ENCODE measurements at regions not wholly inside any gene's neighbourhood (a gene's known extent, or its start where the extent isn't known, plus 50 kb on each side); places are given as distances from the start of the nearest gene placed in this dataset.

- Mint-ChIP-seq H3K27ac (no peak overlapping the region), H3K4me1 (peaks cover 0 to 5% (median under 1%) of the 10 kb centered on the region in 4 donors), H3K36me3 (peaks cover 4 to 8% of the 10 kb centered on the region in 2 donors), H3K9me3 (peaks cover 0 to 30% (median 21%) of the 10 kb centered on the region in 8 donors), H3K27me3 (peaks cover 31% of the 10 kb centered on the region in 2 donors), H3K4me3 (peak overlapping the region in 1 of 8 donors; percentile 43)
- intact Hi-C loops (cut with micrococcal nuclease) = no loop called here
- no peak overlapping the region for H3K4me3 ChIP-seq (ENCODE audit: low read length in 2 of 2)
- peaks cover 4% of the 10 kb centered on the region for H3K27me3 ChIP-seq (ENCODE audit: insufficient read depth, low read length)
- ChIA-PET CTCF (ENCODE audit: partially characterized antibody) (no interaction called here), POLR2A (ENCODE audit: partially characterized antibody) (no interaction called here)
- H3K27ac ChIP-seq (ENCODE audit: low read depth, low read length) = no peak overlapping the region
- DNase-seq = no peak
- H3K36me3 ChIP-seq (ENCODE audit: insufficient read depth, low read length) = no peaks in the 10 kb centered on the region
- no peaks in the 10 kb centered on the region for H3K4me1 ChIP-seq (ENCODE audit: insufficient read depth, low read length)
- peaks cover 0 to 8% of the 10 kb centered on the region in 2 donors for H3K9me3 ChIP-seq (ENCODE audit: control insufficient read depth in 1 of 2, low read length in 2 of 2)
These were observed 84.3 kb downstream of the TNFAIP2 start for GRCh38 chr14:103207388-103208072.

- no peak overlapping the region for H3K4me3 ChIP-seq (ENCODE audit: low read length in 2 of 2)
- ChIA-PET POLR2A (ENCODE audit: partially characterized antibody) (no interaction called here), CTCF (ENCODE audit: partially characterized antibody) (no interaction called here)
- Mint-ChIP-seq H3K4me1 (peaks cover 0 to 5% (median under 1%) of the 10 kb centered on the region in 4 donors), H3K27me3 (peaks cover 35 to 37% of the 10 kb centered on the region in 2 donors), H3K27ac (no peak overlapping the region), H3K9me3 (peaks cover 0 to 22% (median 15%) of the 10 kb centered on the region in 8 donors), H3K4me3 (no peak overlapping the region), H3K36me3 (peaks cover under 1 to 3% of the 10 kb centered on the region in 2 donors)
- intact Hi-C loops (cut with micrococcal nuclease) = no loop called here
- peaks cover 0 to 5% of the 10 kb centered on the region in 2 donors for H3K9me3 ChIP-seq (ENCODE audit: control insufficient read depth in 1 of 2, low read length in 2 of 2)
- no peak overlapping the region for H3K27ac ChIP-seq (ENCODE audit: low read depth, low read length)
- H3K27me3 ChIP-seq (ENCODE audit: insufficient read depth, low read length) = peaks cover 4% of the 10 kb centered on the region
- no peak for DNase-seq
- H3K36me3 ChIP-seq (ENCODE audit: insufficient read depth, low read length) = no peaks in the 10 kb centered on the region
- H3K4me1 ChIP-seq (ENCODE audit: insufficient read depth, low read length) = no peaks in the 10 kb centered on the region
These were observed 85.8 kb downstream of the TNFAIP2 start for GRCh38 chr14:103209054-103209453.

DNA sequence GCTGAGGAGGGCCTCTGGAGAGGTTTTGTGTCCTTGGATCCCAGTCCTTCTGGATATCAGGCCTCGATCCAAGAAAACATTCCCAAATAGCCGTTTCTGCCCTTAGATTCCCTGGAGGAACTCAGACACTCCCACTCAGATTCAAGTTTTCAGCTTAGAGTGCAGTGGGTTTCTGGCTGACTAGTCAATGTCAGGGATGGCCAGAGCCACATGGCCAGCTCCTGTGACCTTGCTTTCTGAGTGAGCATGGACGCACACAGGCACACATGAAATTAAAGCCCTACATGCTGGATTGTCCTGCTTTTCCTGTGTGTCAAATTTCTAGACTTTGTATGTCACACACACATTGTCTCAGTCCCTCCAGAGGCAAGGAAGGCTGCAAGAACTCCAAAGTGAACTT lies 86.2 kb downstream of the TNFAIP2 start:
- intact Hi-C loops (cut with micrococcal nuclease) = no loop called here
- H3K4me1 Mint-ChIP-seq = peaks cover 0 to 5% (median under 1%) of the 10 kb centered on the region in 4 donors
- H3K27ac Mint-ChIP-seq = no peak overlapping the region
- CTCF ChIA-PET (ENCODE audit: partially characterized antibody) = no interaction called here
- H3K27me3 Mint-ChIP-seq = peaks cover 35 to 37% of the 10 kb centered on the region in 2 donors
- no peak overlapping the region for H3K4me3 ChIP-seq (ENCODE audit: low read length in 2 of 2)
- POLR2A ChIA-PET (ENCODE audit: partially characterized antibody) = no interaction called here
- DNase-seq = no peak
- peaks cover 0 to 18% (median 10%) of the 10 kb centered on the region in 8 donors for H3K9me3 Mint-ChIP-seq
- no peak overlapping the region for H3K27ac ChIP-seq (ENCODE audit: low read depth, low read length)
- H3K9me3 ChIP-seq (ENCODE audit: control insufficient read depth in 1 of 2, low read length in 2 of 2) = peaks cover 0 to under 1% of the 10 kb centered on the region in 2 donors
- no peak overlapping the region for H3K4me3 Mint-ChIP-seq
- H3K4me1 ChIP-seq (ENCODE audit: insufficient read depth, low read length) = no peaks in the 10 kb centered on the region
- H3K36me3 ChIP-seq (ENCODE audit: insufficient read depth, low read length) = no peaks in the 10 kb centered on the region
- H3K36me3 Mint-ChIP-seq = no peaks in the 10 kb centered on the region
- peaks cover 4% of the 10 kb centered on the region for H3K27me3 ChIP-seq (ENCODE audit: insufficient read depth, low read length)

DNA sequence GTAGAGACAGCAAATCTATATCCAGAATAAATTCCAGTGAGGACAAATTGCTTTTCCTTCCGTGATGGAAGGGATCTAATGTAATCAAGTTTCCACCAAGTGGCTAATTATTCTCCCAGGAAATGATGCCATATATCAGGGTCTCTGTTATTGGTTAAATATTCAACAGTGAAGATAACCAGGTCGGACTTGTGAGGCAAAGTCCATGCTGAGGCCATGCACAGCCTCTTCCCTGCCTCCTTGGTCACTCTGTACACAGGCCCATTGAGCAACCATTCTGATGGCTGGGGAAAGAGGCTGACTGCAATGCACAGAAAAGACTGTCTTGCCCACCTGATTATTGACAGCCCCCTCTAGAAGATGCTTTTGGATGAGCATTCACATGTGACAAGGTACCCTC lies 90.1 kb downstream of the TNFAIP2 start:
- Histone ChIP-seq H3K4me1 (ENCODE audit: insufficient read depth, low read length) (no peaks in the 10 kb centered on the region), H3K36me3 (ENCODE audit: insufficient read depth, low read length) (no peaks in the 10 kb centered on the region), H3K27ac (ENCODE audit: low read depth, low read length) (no peak overlapping the region), H3K9me3 (ENCODE audit: control insufficient read depth in 1 of 2, low read length in 2 of 2) (no peaks in the 10 kb centered on the region), H3K4me3 (ENCODE audit: low read length in 2 of 2) (no peak overlapping the region), H3K27me3 (ENCODE audit: insufficient read depth, low read length) (peaks cover 4% of the 10 kb centered on the region)
- Mint-ChIP-seq H3K27ac (no peak overlapping the region), H3K9me3 (peaks cover 0 to 6% (median 0%) of the 10 kb centered on the region in 8 donors), H3K4me3 (no peak overlapping the region), H3K4me1 (peaks cover 0 to 3% (median under 1%) of the 10 kb centered on the region in 4 donors), H3K36me3 (no peaks in the 10 kb centered on the region), H3K27me3 (peaks cover 37 to 43% of the 10 kb centered on the region in 2 donors)
- POLR2A ChIA-PET (ENCODE audit: partially characterized antibody) = no interaction called here
- intact Hi-C loops (cut with micrococcal nuclease) = no loop called here
- DNase-seq = no peak
- CTCF ChIA-PET (ENCODE audit: partially characterized antibody) = no interaction called here

DNA sequence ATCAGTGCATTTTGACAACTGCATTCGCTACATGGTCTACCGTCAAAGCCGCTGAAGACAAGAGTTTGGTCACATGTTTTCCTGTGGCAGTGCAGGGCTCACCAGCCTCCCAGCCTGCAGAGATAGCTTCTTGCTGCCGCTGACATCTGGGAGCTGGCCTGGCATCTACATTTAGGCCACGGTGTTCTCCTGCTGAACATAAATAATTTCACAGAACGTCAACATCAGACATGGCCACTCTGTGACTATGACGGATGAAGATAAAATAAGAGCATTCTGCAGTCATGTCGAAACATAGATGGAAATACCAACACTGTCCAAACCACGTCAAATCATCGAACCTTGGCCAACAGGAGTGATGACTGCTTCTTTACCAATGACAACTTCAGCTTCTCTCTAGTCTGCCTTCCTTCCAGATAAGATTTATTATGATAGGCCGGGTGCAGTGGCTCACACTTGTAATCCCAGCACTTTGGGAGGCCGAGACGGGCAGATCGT lies 91.2 kb downstream of the TNFAIP2 start:
- H3K9me3 ChIP-seq (ENCODE audit: control insufficient read depth in 1 of 2, low read length in 2 of 2) = no peaks in the 10 kb centered on the region
- no peak overlapping the region for H3K4me3 ChIP-seq (ENCODE audit: low read length in 2 of 2)
- ChIA-PET POLR2A (ENCODE audit: partially characterized antibody) (no interaction called here), CTCF (ENCODE audit: partially characterized antibody) (no interaction called here)
- Mint-ChIP-seq H3K4me3 (no peak overlapping the region), H3K27me3 (peaks cover 27 to 38% of the 10 kb centered on the region in 2 donors), H3K36me3 (no peaks in the 10 kb centered on the region), H3K9me3 (peaks cover 0 to 3% (median 0%) of the 10 kb centered on the region in 8 donors), H3K4me1 (peaks cover 0 to 6% (median under 1%) of the 10 kb centered on the region in 4 donors), H3K27ac (no peak overlapping the region)
- DNase-seq = no peak
- no peaks in the 10 kb centered on the region for H3K27me3 ChIP-seq (ENCODE audit: insufficient read depth, low read length)
- no peak overlapping the region for H3K27ac ChIP-seq (ENCODE audit: low read depth, low read length)
- H3K36me3 ChIP-seq (ENCODE audit: insufficient read depth, low read length) = no peaks in the 10 kb centered on the region
- intact Hi-C loops (cut with micrococcal nuclease) = no loop called here
- no peaks in the 10 kb centered on the region for H3K4me1 ChIP-seq (ENCODE audit: insufficient read depth, low read length)

GRCh38 chr14:103216399-103216798 lies 93.1 kb downstream of the TNFAIP2 start:
- Mint-ChIP-seq H3K4me3 (no peak overlapping the region), H3K36me3 (no peaks in the 10 kb centered on the region), H3K4me1 (peaks cover 0 to 8% (median under 1%) of the 10 kb centered on the region in 4 donors), H3K27me3 (peaks cover 24 to 30% of the 10 kb centered on the region in 2 donors), H3K27ac (no peak overlapping the region), H3K9me3 (peaks cover 0 to 3% (median 0%) of the 10 kb centered on the region in 8 donors)
- no peak for DNase-seq
- no peaks in the 10 kb centered on the region for H3K36me3 ChIP-seq (ENCODE audit: insufficient read depth, low read length)
- no peak overlapping the region for H3K27ac ChIP-seq (ENCODE audit: low read depth, low read length)
- CTCF ChIA-PET (ENCODE audit: partially characterized antibody) = no interaction called here
- no peak overlapping the region for H3K4me3 ChIP-seq (ENCODE audit: low read length in 2 of 2)
- no peaks in the 10 kb centered on the region for H3K9me3 ChIP-seq (ENCODE audit: control insufficient read depth in 1 of 2, low read length in 2 of 2)
- intact Hi-C loops (cut with micrococcal nuclease) = no loop called here
- H3K27me3 ChIP-seq (ENCODE audit: insufficient read depth, low read length) = no peaks in the 10 kb centered on the region
- POLR2A ChIA-PET (ENCODE audit: partially characterized antibody) = no interaction called here
- H3K4me1 ChIP-seq (ENCODE audit: insufficient read depth, low read length) = no peaks in the 10 kb centered on the region

DNA sequence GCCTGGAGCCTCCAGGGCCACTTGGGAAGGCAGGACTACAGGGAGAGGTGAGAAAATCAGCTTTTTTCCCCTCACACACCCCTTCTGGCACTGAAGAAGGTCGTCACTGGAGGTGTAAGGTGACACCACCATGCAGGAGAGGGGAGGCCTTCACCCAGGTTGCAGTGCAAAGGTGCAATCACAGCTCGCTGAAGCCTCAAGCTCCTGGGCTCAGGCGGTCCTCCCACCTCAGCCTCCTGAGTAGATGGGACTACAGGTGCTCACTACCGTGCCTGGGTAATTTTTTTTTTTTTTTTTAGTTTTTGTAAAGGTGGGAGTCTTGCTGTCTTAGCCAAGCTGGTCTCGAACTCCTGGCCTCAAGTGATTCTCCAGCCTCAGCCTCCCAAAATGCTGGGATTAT lies 93.6 kb downstream of the TNFAIP2 start:
- Histone ChIP-seq H3K4me3 (ENCODE audit: low read length in 2 of 2) (no peak overlapping the region), H3K36me3 (ENCODE audit: insufficient read depth, low read length) (no peaks in the 10 kb centered on the region), H3K27me3 (ENCODE audit: insufficient read depth, low read length) (no peaks in the 10 kb centered on the region), H3K27ac (ENCODE audit: low read depth, low read length) (no peak overlapping the region), H3K9me3 (ENCODE audit: control insufficient read depth in 1 of 2, low read length in 2 of 2) (no peaks in the 10 kb centered on the region), H3K4me1 (ENCODE audit: insufficient read depth, low read length) (no peaks in the 10 kb centered on the region)
- CTCF ChIA-PET (ENCODE audit: partially characterized antibody) = no interaction called here
- Mint-ChIP-seq H3K9me3 (peaks cover 0 to 3% (median 0%) of the 10 kb centered on the region in 8 donors), H3K27ac (no peak overlapping the region), H3K27me3 (peaks cover 26 to 31% of the 10 kb centered on the region in 2 donors), H3K36me3 (no peaks in the 10 kb centered on the region), H3K4me1 (peaks cover 0 to 8% (median under 1%) of the 10 kb centered on the region in 4 donors), H3K4me3 (no peak overlapping the region)
- POLR2A ChIA-PET (ENCODE audit: partially characterized antibody) = no interaction called here
- no peak for DNase-seq
- intact Hi-C loops (cut with micrococcal nuclease) = no loop called here

All from CD4-positive, alpha-beta memory T cell (primary cell).